SK-N-SH (cell line): ENCODE measurements at regions not wholly inside any gene's neighbourhood (a gene's known extent, or its start where the extent isn't known, plus 50 kb on each side); places are given as distances from the start of the nearest gene placed in this dataset.
A peak's percentile ranks its signal among the peaks of the same experiment; 100 is the strongest.

ENCODE experiments used
- CTCF ChIA-PET: fragments of 300-600, 350-600 bp; formaldehyde crosslinking; extraction: SDS; loops from one replicate; lab custom pipeline; 2021; lab: Yijun Ruan, JAX
- POLR2A ChIA-PET: fragments of 350-600 bp; sonication (Branson Sonifier 250); formaldehyde crosslinking; extraction: SDS; loops from one replicate; lab custom pipeline; 2020; ENCODE audit warnings: antibody characterized with exemption, inconsistent platforms; lab: Yijun Ruan, JAX
- DNase-seq: peaks from one replicate; pipeline ENCODE4 v3.0.0; 2012
- H2AFZ ChIP-seq: fragments of 200-600 bp; sonication (generic); 2 replicates; pipeline ENCODE4 v1.8.1; 2016; ENCODE audit warnings: antibody characterized with exemption, mild to moderate bottlenecking, low read depth
- H3F3A ChIP-seq: fragments of 200-600 bp; sonication (generic); replicated peaks from 2 replicates; pipeline ENCODE3; 2016; ENCODE audit warnings: antibody characterized with exemption, mild to moderate bottlenecking; ENCODE audit not compliant: insufficient read depth
- H3K27ac ChIP-seq, 2 experiments: fragments of 200-500 bp in 1 of 2; fragments of 200-600 bp in 1 of 2; sonication (Bioruptor generic) in 1 of 2; sonication (generic), shearing (Covaris generic) in 1 of 2; 2 replicates each; pipeline versions ENCODE4 v1.5.1 to v1.6.1; 2014 to 2016; ENCODE audit warnings: low read depth in 2 of 2, inconsistent platforms in 1 of 2, low read length in 1 of 2, mild to moderate bottlenecking in 1 of 2, mixed read lengths in 1 of 2
- H3K27me3 ChIP-seq: fragments of 200-600 bp; sonication (generic), shearing (Covaris generic); 2 replicates; pipeline ENCODE4 v1.6.1; 2016; ENCODE audit warnings: mixed run types; ENCODE audit not compliant: insufficient read depth
- H3K36me3 ChIP-seq, 2 experiments: fragments of 200-500 bp in 1 of 2; fragments of 200-600 bp in 1 of 2; sonication (Bioruptor generic) in 1 of 2; sonication (generic) in 1 of 2; replicated peaks in 1 of 2; 2 replicates each; pipeline versions ENCODE3 to v1.5.1; 2014 to 2016; ENCODE audit warnings: low read length in 1 of 2, mild to moderate bottlenecking in 1 of 2; ENCODE audit not compliant: insufficient read depth in 2 of 2, control insufficient read depth in 1 of 2
- H3K4me1 ChIP-seq, 2 experiments: fragments of 200-500 bp in 1 of 2; fragments of 200-600 bp in 1 of 2; sonication (Bioruptor generic) in 1 of 2; sonication (generic), shearing (Covaris generic) in 1 of 2; 2 replicates each; pipeline versions ENCODE4 v1.5.1 to v1.6.1; 2014 to 2016; ENCODE audit warnings: low read depth in 1 of 2, low read length in 1 of 2, mixed run types in 1 of 2; ENCODE audit not compliant: insufficient read depth in 2 of 2, control insufficient read depth in 1 of 2
- H3K4me2 ChIP-seq: fragments of 200-600 bp; sonication (generic), shearing (Covaris generic); 2 replicates; pipeline ENCODE4 v1.6.1; 2017; ENCODE audit warnings: mixed run types
- H3K4me3 ChIP-seq, 2 experiments: fragments of 200-500 bp in 1 of 2; fragments of 200-600 bp in 1 of 2; sonication (Bioruptor generic) in 1 of 2; sonication (generic), shearing (Covaris generic) in 1 of 2; 2 replicates each; pipeline versions ENCODE4 v1.5.1 to v1.8.1; 2014 to 2016; ENCODE audit warnings: low read depth in 2 of 2, inconsistent platforms in 1 of 2, low read length in 1 of 2, mild to moderate bottlenecking in 1 of 2, mixed read lengths in 1 of 2, moderate library complexity in 1 of 2
- H3K79me2 ChIP-seq: fragments of 200-600 bp; sonication (generic); 2 replicates; pipeline ENCODE4 v1.8.1; 2017; ENCODE audit warnings: mild to moderate bottlenecking; ENCODE audit not compliant: insufficient read depth
- H3K9ac ChIP-seq: fragments of 200-600 bp; sonication (generic); 2 replicates; pipeline ENCODE4 v1.6.1; 2017; ENCODE audit warnings: mixed run types
- H3K9me2 ChIP-seq: fragments of 200-600 bp; sonication (generic); 2 replicates; pipeline ENCODE4 v1.6.1; 2017; ENCODE audit warnings: mixed run types
- H3K9me3 ChIP-seq: fragments of 200-600 bp; sonication (generic); 2 replicates; pipeline ENCODE4 v1.6.1; 2017; ENCODE audit warnings: mixed run types, mild to moderate bottlenecking, moderate library complexity
- H4K20me1 ChIP-seq: fragments of 200-600 bp; sonication (generic); 2 replicates; pipeline ENCODE4 v1.6.1; 2017; ENCODE audit warnings: mild to moderate bottlenecking, mixed run types; ENCODE audit not compliant: insufficient read depth
- ELF1 ChIP-seq: IDR thresholded peaks from 2 replicates; pipeline ENCODE4 v1.4.0; 2012
- EP300 ChIP-seq, 2 experiments: IDR thresholded peaks; 2 replicates each; pipeline versions ENCODE4 v1.4.0 to v1.6.1; 2012; ENCODE audit warnings: borderline replicate concordance in 1 of 2, low read depth in 1 of 2, low read length in 1 of 2
- FOSL2 ChIP-seq: IDR thresholded peaks from 2 replicates; pipeline ENCODE4 v1.4.0; 2012; ENCODE audit warnings: low read depth, mild to moderate bottlenecking, moderate library complexity, borderline replicate concordance
- GABPA ChIP-seq: IDR thresholded peaks from 2 replicates; pipeline ENCODE4 v1.4.0; 2012; ENCODE audit warnings: low read depth, mild to moderate bottlenecking
- JUND ChIP-seq: IDR thresholded peaks from 2 replicates; pipeline ENCODE4 v1.4.0; 2012
- MEF2A ChIP-seq: IDR thresholded peaks from 2 replicates; pipeline ENCODE4 v1.4.0; 2012; ENCODE audit warnings: low read depth, borderline replicate concordance
- POLR2AphosphoS5 ChIP-seq: IDR thresholded peaks from 2 replicates; pipeline ENCODE4 v1.6.1; 2012; ENCODE audit warnings: low read depth, low read length
- RAD21 ChIP-seq: IDR thresholded peaks from 2 replicates; pipeline ENCODE4 v1.6.1; 2012; ENCODE audit warnings: mild to moderate bottlenecking, low read length
- RXRA ChIP-seq: IDR thresholded peaks from 2 replicates; pipeline ENCODE4 v1.4.0; 2012; ENCODE audit warnings: low read depth, mild to moderate bottlenecking, borderline replicate concordance
- SIN3A ChIP-seq: IDR thresholded peaks from 2 replicates; pipeline ENCODE4 v1.6.1; 2012; ENCODE audit warnings: low read depth, mild to moderate bottlenecking, low read length, moderate library complexity, borderline replicate concordance
- TCF12 ChIP-seq: IDR thresholded peaks from 2 replicates; pipeline ENCODE4 v1.4.0; 2012
- USF1 ChIP-seq: IDR thresholded peaks from 2 replicates; pipeline ENCODE4 v1.4.0; 2012; ENCODE audit warnings: low read depth, borderline replicate concordance
- WGBS: methylation state at CpG from one replicate; pipeline ENCODE4 v1.1.6; 2017; ENCODE audit warnings: low lambda C conversion rate; 5-methylcytosine and 5-hydroxymethylcytosine counted together
- TF ChIP-seq, protein P1 (sequence below): fragments of 200-600 bp; sonication (generic); IDR thresholded peaks from 2 replicates; pipeline ENCODE4 v1.6.1; 2017; ENCODE audit warnings: antibody characterized with exemption, mild to moderate bottlenecking, moderate library complexity
- TF ChIP-seq, protein P2 (sequence below): IDR thresholded peaks from 2 replicates; pipeline ENCODE4 v1.6.1; 2012; ENCODE audit warnings: mild to moderate bottlenecking, low read depth, low read length, moderate library complexity
- TF ChIP-seq, protein P3 (sequence below): fragments of 150-350 bp; IDR thresholded peaks from 2 replicates; pipeline ENCODE4 v1.6.1; 2017; ENCODE audit warnings: antibody characterized with exemption, low read length, low read depth, borderline replicate concordance

GRCh38 chr10:118447478-118448270 is 105.5 kb upstream of the FAM204A start:
- CTCF ChIA-PET, result interaction anchor here (0.9 to 7.6 kb wide), 5 partner anchors 12 to 1005 kb away, joined by 3 to 61 read pairs (median 4); no protein-coding TSS in a partner anchor
- Histone ChIP-seq H3K9me2 (no peaks in the 10 kb centered on the region), H3K27ac (no peak overlapping the region), H3K9ac (no peak overlapping the region), H3F3A (no peaks in the 10 kb centered on the region), H3K27me3 (no peaks in the 10 kb centered on the region), H3K4me2 (no peak overlapping the region), H3K4me3 (no peak overlapping the region), H2AFZ (no peak overlapping the region), H3K36me3 (no peaks in the 10 kb centered on the region), H3K79me2 (no peaks in the 10 kb centered on the region), H4K20me1 (no peaks in the 10 kb centered on the region), H3K4me1 (peaks cover 0 to 3% of the 10 kb centered on the region in 2 experiments; a peak in 1 of 4 replicates), H3K9me3 (no peaks in the 10 kb centered on the region)
- 21% methylated on average over 10 of the region's 13 CpGs for WGBS
- POLR2A ChIA-PET, result interaction anchor here (0.6 kb wide), 1 partner anchor 557 kb away, joined by 4 read pairs; no protein-coding TSS in a partner anchor
- TF ChIP-seq GABPA (no peak), JUND (no peak), POLR2AphosphoS5 (no peak), USF1 (no peak), FOSL2 (no peak), RXRA (no peak), MEF2A (no peak), EP300 (IDR thresholded peaks at IDR 0.05; ENCODE audit: borderline replicate concordance in 1 of 2, low read depth in 1 of 2, low read length in 1 of 2) (no peak), TCF12 (no peak), ELF1 (no peak), RAD21 (no peak), SIN3A (no peak)
- TF ChIP-seq, protein P1, sequence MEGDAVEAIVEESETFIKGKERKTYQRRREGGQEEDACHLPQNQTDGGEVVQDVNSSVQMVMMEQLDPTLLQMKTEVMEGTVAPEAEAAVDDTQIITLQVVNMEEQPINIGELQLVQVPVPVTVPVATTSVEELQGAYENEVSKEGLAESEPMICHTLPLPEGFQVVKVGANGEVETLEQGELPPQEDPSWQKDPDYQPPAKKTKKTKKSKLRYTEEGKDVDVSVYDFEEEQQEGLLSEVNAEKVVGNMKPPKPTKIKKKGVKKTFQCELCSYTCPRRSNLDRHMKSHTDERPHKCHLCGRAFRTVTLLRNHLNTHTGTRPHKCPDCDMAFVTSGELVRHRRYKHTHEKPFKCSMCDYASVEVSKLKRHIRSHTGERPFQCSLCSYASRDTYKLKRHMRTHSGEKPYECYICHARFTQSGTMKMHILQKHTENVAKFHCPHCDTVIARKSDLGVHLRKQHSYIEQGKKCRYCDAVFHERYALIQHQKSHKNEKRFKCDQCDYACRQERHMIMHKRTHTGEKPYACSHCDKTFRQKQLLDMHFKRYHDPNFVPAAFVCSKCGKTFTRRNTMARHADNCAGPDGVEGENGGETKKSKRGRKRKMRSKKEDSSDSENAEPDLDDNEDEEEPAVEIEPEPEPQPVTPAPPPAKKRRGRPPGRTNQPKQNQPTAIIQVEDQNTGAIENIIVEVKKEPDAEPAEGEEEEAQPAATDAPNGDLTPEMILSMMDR, result no peak
- TF ChIP-seq, protein P2, sequence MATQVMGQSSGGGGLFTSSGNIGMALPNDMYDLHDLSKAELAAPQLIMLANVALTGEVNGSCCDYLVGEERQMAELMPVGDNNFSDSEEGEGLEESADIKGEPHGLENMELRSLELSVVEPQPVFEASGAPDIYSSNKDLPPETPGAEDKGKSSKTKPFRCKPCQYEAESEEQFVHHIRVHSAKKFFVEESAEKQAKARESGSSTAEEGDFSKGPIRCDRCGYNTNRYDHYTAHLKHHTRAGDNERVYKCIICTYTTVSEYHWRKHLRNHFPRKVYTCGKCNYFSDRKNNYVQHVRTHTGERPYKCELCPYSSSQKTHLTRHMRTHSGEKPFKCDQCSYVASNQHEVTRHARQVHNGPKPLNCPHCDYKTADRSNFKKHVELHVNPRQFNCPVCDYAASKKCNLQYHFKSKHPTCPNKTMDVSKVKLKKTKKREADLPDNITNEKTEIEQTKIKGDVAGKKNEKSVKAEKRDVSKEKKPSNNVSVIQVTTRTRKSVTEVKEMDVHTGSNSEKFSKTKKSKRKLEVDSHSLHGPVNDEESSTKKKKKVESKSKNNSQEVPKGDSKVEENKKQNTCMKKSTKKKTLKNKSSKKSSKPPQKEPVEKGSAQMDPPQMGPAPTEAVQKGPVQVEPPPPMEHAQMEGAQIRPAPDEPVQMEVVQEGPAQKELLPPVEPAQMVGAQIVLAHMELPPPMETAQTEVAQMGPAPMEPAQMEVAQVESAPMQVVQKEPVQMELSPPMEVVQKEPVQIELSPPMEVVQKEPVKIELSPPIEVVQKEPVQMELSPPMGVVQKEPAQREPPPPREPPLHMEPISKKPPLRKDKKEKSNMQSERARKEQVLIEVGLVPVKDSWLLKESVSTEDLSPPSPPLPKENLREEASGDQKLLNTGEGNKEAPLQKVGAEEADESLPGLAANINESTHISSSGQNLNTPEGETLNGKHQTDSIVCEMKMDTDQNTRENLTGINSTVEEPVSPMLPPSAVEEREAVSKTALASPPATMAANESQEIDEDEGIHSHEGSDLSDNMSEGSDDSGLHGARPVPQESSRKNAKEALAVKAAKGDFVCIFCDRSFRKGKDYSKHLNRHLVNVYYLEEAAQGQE, result no peak
- TF ChIP-seq, protein P3, sequence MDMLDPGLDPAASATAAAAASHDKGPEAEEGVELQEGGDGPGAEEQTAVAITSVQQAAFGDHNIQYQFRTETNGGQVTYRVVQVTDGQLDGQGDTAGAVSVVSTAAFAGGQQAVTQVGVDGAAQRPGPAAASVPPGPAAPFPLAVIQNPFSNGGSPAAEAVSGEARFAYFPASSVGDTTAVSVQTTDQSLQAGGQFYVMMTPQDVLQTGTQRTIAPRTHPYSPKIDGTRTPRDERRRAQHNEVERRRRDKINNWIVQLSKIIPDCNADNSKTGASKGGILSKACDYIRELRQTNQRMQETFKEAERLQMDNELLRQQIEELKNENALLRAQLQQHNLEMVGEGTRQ, result no peak
- peak; percentile 21 for DNase-seq
